WTC11 (cell line): ENCODE measurements at regions not wholly inside any gene's neighbourhood (a gene's known extent, or its start where the extent isn't known, plus 50 kb on each side); places are given as distances from the start of the nearest gene placed in this dataset.

Experiments
- ATAC-seq: fragments of 200-7000 bp; cut with Tn5 transposase; 2 replicates; pipeline ENCODE4 v1.10.0; 2021; ENCODE audit warnings: mild to moderate bottlenecking, moderate library complexity
- CTCF ChIA-PET: fragments of 300-600 bp; sonication (Branson Sonifier 250); formaldehyde crosslinking; loops from one replicate; lab custom pipeline; 2021; ENCODE audit warnings: antibody characterized with exemption; lab: Charles Lee
- POLR2A ChIA-PET: fragments of 350-600 bp; sonication (Branson Sonifier 250); formaldehyde crosslinking; loops from one replicate; lab custom pipeline; 2021; ENCODE audit warnings: antibody characterized with exemption; lab: Charles Lee
- DNase-seq: peaks from one replicate; pipeline ENCODE4 v3.0.0; 2021; ENCODE audit warnings: low spot score
- H3K27ac Mint-ChIP-seq: 2 replicates; pipeline ENCODE4 v1.8.0; 2021; ENCODE audit warnings: mixed read lengths
- H3K27me3 Mint-ChIP-seq: 2 replicates; pipeline ENCODE4 v1.8.0; 2021; ENCODE audit warnings: low read depth, mild to moderate bottlenecking, moderate library complexity, mixed read lengths
- H3K36me3 Mint-ChIP-seq: 2 replicates; pipeline ENCODE4 v1.8.0; 2021; ENCODE audit warnings: mixed read lengths
- H3K4me1 Mint-ChIP-seq: 2 replicates; pipeline ENCODE4 v1.8.0; 2022; ENCODE audit warnings: mixed read lengths
- H3K4me3 Mint-ChIP-seq: 2 replicates; pipeline ENCODE4 v1.8.0; 2021; ENCODE audit warnings: mild to moderate bottlenecking, moderate library complexity, mixed read lengths
- H3K9me3 Mint-ChIP-seq: 2 replicates; pipeline ENCODE4 v1.8.0; 2021; ENCODE audit warnings: mixed read lengths
- ETV6 ChIP-seq: sonication (generic); formaldehyde crosslinking; IDR thresholded peaks from 2 replicates; pipeline ENCODE4 v1.8.1; 2022; ENCODE audit warnings: mild to moderate bottlenecking, missing genetic modification reagents
- HMGA2 ChIP-seq: fragments of 250-450 bp; sonication (Bioruptor Pico); IDR thresholded peaks from 2 replicates; pipeline ENCODE4 v1.4.0; 2021; ENCODE audit warnings: mild to moderate bottlenecking, moderate library complexity
- KAT7 ChIP-seq: sonication (generic); formaldehyde crosslinking; IDR thresholded peaks from 2 replicates; pipeline ENCODE4 v1.8.1; 2023; ENCODE audit warnings: missing genetic modification reagents, mild to moderate bottlenecking, borderline replicate concordance
- MXD4 ChIP-seq: fragments of 250-450 bp; sonication (Bioruptor Pico); IDR thresholded peaks from 2 replicates; pipeline ENCODE4 v1.8.0; 2021; ENCODE audit warnings: mild to moderate bottlenecking, moderate library complexity, borderline replicate concordance
- MYBL2 ChIP-seq: sonication (generic); formaldehyde crosslinking; IDR thresholded peaks from 2 replicates; pipeline ENCODE4 v1.8.1; 2023; ENCODE audit warnings: mild to moderate bottlenecking, moderate library complexity, missing genetic modification reagents
- NR1H2 ChIP-seq: sonication (generic); formaldehyde crosslinking; IDR thresholded peaks from 2 replicates; pipeline ENCODE4 v1.9.0; 2021; ENCODE audit warnings: mild to moderate bottlenecking, moderate library complexity, missing genetic modification reagents
- PRRX2 ChIP-seq: fragments of 250-450 bp; sonication (Bioruptor Pico); IDR thresholded peaks from 2 replicates; pipeline ENCODE4 v1.8.0; 2021; ENCODE audit warnings: mild to moderate bottlenecking
- TEAD1 ChIP-seq: sonication (generic); formaldehyde crosslinking; IDR thresholded peaks from 2 replicates; pipeline ENCODE4 v1.8.0; 2022; ENCODE audit warnings: mild to moderate bottlenecking, missing genetic modification reagents
- TP53 ChIP-seq: sonication (generic); formaldehyde crosslinking; IDR thresholded peaks from 2 replicates; pipeline ENCODE4 v1.8.1; 2023; ENCODE audit warnings: mild to moderate bottlenecking, missing genetic modification reagents
- ZNF232 ChIP-seq: sonication (generic); formaldehyde crosslinking; IDR thresholded peaks from 2 replicates; pipeline ENCODE4 v1.8.0; 2022; ENCODE audit warnings: mild to moderate bottlenecking, missing genetic modification reagents
- ZNF263 ChIP-seq: sonication (generic); formaldehyde crosslinking; IDR thresholded peaks from 2 replicates; pipeline ENCODE4 v1.8.1; 2022; ENCODE audit warnings: low read depth, mild to moderate bottlenecking, moderate library complexity, missing genetic modification reagents
- TF ChIP-seq, protein P1 (sequence below): sonication (generic); formaldehyde crosslinking; IDR thresholded peaks from 2 replicates; pipeline ENCODE4 v1.8.0; 2022; ENCODE audit warnings: mild to moderate bottlenecking, missing genetic modification reagents
- TF ChIP-seq, protein P2 (sequence below): fragments of 250-450 bp; sonication (Bioruptor Pico); IDR thresholded peaks from 2 replicates; pipeline ENCODE4 v1.9.0; 2021; ENCODE audit warnings: mild to moderate bottlenecking
- TF ChIP-seq, protein P3 (sequence below): fragments of 250-450 bp; sonication (Bioruptor Pico); IDR thresholded peaks from 2 replicates; pipeline ENCODE4 v1.8.0; 2021; ENCODE audit warnings: mild to moderate bottlenecking
- TF ChIP-seq, protein P4 (sequence below): sonication (generic); formaldehyde crosslinking; conservative IDR thresholded peaks from 2 replicates; pipeline ENCODE4 v1.8.1; 2023; ENCODE audit warnings: mild to moderate bottlenecking, low read depth, missing genetic modification reagents, moderate library complexity
- TF ChIP-seq, protein P5 (sequence below): fragments of 250-450 bp; sonication (Bioruptor Pico); IDR thresholded peaks from 2 replicates; pipeline ENCODE4 v1.9.0; 2021; ENCODE audit warnings: moderate library complexity, mild to moderate bottlenecking, inconsistent platforms, borderline replicate concordance
- TF ChIP-seq, protein P6 (sequence below): sonication (generic); formaldehyde crosslinking; IDR thresholded peaks from 2 replicates; pipeline ENCODE4 v1.8.0; 2023; ENCODE audit warnings: mild to moderate bottlenecking, missing genetic modification reagents

DNA sequence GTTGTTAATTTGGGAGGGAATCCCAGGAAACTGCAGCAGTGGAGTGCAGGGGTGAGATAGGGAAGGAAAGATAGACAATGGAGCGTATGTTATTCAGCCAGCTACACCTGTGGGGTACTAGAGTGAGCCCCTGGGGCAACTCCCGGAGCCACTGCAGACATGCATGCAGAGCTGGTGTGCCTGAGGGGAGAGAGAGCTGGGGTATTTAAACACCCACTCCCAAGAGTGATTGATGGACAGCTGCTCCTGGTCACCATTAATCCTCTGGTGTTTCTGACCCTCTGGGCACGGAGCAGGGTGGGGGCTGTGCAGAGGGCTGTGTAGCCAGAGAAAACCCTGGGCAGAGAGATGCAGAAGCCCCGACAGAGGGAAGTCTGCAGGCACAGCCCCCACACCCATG, 146.7 kb upstream of the CDH4 start:
- Mint-ChIP-seq H3K27ac (no peak overlapping the region), H3K4me3 (no peak overlapping the region), H3K4me1 (peaks cover 7% of the 10 kb centered on the region; the same call in 1 of the 2 replicates), H3K9me3 (peaks cover 24% of the 10 kb centered on the region), H3K27me3 (peaks cover 88% of the 10 kb centered on the region), H3K36me3 (peaks cover 3% of the 10 kb centered on the region; the same call in 1 of the 2 replicates)
- no peak for DNase-seq
- CTCF ChIA-PET, result no interaction called here
- POLR2A ChIA-PET, result no interaction called here
- ATAC-seq, result no peak
- TF ChIP-seq, protein P1, sequence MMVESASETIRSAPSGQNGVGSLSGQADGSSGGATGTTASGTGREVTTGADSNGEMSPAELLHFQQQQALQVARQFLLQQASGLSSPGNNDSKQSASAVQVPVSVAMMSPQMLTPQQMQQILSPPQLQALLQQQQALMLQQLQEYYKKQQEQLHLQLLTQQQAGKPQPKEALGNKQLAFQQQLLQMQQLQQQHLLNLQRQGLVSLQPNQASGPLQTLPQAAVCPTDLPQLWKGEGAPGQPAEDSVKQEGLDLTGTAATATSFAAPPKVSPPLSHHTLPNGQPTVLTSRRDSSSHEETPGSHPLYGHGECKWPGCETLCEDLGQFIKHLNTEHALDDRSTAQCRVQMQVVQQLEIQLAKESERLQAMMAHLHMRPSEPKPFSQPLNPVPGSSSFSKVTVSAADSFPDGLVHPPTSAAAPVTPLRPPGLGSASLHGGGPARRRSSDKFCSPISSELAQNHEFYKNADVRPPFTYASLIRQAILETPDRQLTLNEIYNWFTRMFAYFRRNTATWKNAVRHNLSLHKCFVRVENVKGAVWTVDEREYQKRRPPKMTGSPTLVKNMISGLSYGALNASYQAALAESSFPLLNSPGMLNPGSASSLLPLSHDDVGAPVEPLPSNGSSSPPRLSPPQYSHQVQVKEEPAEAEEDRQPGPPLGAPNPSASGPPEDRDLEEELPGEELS (CRISPR knock-in tag), result no peak
- TF ChIP-seq ZNF263 (CRISPR knock-in tag) (no peak), KAT7 (CRISPR knock-in tag) (no peak), NR1H2 (CRISPR knock-in tag) (no peak), MXD4 (CRISPR knock-in tag) (no peak), MYBL2 (CRISPR knock-in tag) (no peak), TP53 (CRISPR knock-in tag) (no peak), HMGA2 (CRISPR knock-in tag) (no peak), PRRX2 (CRISPR knock-in tag) (no peak), TEAD1 (no peak), ZNF232 (CRISPR knock-in tag) (no peak), ETV6 (CRISPR knock-in tag) (no peak)
- TF ChIP-seq, protein P2, sequence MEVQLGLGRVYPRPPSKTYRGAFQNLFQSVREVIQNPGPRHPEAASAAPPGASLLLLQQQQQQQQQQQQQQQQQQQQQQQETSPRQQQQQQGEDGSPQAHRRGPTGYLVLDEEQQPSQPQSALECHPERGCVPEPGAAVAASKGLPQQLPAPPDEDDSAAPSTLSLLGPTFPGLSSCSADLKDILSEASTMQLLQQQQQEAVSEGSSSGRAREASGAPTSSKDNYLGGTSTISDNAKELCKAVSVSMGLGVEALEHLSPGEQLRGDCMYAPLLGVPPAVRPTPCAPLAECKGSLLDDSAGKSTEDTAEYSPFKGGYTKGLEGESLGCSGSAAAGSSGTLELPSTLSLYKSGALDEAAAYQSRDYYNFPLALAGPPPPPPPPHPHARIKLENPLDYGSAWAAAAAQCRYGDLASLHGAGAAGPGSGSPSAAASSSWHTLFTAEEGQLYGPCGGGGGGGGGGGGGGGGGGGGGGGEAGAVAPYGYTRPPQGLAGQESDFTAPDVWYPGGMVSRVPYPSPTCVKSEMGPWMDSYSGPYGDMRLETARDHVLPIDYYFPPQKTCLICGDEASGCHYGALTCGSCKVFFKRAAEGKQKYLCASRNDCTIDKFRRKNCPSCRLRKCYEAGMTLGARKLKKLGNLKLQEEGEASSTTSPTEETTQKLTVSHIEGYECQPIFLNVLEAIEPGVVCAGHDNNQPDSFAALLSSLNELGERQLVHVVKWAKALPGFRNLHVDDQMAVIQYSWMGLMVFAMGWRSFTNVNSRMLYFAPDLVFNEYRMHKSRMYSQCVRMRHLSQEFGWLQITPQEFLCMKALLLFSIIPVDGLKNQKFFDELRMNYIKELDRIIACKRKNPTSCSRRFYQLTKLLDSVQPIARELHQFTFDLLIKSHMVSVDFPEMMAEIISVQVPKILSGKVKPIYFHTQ, result no peak
- TF ChIP-seq, protein P3, sequence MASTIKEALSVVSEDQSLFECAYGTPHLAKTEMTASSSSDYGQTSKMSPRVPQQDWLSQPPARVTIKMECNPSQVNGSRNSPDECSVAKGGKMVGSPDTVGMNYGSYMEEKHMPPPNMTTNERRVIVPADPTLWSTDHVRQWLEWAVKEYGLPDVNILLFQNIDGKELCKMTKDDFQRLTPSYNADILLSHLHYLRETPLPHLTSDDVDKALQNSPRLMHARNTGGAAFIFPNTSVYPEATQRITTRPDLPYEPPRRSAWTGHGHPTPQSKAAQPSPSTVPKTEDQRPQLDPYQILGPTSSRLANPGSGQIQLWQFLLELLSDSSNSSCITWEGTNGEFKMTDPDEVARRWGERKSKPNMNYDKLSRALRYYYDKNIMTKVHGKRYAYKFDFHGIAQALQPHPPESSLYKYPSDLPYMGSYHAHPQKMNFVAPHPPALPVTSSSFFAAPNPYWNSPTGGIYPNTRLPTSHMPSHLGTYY (CRISPR knock-in tag), result no peak
- TF ChIP-seq, protein P4, sequence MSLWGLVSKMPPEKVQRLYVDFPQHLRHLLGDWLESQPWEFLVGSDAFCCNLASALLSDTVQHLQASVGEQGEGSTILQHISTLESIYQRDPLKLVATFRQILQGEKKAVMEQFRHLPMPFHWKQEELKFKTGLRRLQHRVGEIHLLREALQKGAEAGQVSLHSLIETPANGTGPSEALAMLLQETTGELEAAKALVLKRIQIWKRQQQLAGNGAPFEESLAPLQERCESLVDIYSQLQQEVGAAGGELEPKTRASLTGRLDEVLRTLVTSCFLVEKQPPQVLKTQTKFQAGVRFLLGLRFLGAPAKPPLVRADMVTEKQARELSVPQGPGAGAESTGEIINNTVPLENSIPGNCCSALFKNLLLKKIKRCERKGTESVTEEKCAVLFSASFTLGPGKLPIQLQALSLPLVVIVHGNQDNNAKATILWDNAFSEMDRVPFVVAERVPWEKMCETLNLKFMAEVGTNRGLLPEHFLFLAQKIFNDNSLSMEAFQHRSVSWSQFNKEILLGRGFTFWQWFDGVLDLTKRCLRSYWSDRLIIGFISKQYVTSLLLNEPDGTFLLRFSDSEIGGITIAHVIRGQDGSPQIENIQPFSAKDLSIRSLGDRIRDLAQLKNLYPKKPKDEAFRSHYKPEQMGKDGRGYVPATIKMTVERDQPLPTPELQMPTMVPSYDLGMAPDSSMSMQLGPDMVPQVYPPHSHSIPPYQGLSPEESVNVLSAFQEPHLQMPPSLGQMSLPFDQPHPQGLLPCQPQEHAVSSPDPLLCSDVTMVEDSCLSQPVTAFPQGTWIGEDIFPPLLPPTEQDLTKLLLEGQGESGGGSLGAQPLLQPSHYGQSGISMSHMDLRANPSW (CRISPR knock-in tag), result no peak
- TF ChIP-seq, protein P5, sequence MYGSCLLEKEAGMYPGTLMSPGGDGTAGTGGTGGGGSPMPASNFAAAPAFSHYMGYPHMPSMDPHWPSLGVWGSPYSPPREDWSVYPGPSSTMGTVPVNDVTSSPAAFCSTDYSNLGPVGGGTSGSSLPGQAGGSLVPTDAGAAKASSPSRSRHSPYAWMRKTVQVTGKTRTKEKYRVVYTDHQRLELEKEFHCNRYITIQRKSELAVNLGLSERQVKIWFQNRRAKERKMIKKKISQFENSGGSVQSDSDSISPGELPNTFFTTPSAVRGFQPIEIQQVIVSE (CRISPR knock-in tag), result no peak
- TF ChIP-seq, protein P6, sequence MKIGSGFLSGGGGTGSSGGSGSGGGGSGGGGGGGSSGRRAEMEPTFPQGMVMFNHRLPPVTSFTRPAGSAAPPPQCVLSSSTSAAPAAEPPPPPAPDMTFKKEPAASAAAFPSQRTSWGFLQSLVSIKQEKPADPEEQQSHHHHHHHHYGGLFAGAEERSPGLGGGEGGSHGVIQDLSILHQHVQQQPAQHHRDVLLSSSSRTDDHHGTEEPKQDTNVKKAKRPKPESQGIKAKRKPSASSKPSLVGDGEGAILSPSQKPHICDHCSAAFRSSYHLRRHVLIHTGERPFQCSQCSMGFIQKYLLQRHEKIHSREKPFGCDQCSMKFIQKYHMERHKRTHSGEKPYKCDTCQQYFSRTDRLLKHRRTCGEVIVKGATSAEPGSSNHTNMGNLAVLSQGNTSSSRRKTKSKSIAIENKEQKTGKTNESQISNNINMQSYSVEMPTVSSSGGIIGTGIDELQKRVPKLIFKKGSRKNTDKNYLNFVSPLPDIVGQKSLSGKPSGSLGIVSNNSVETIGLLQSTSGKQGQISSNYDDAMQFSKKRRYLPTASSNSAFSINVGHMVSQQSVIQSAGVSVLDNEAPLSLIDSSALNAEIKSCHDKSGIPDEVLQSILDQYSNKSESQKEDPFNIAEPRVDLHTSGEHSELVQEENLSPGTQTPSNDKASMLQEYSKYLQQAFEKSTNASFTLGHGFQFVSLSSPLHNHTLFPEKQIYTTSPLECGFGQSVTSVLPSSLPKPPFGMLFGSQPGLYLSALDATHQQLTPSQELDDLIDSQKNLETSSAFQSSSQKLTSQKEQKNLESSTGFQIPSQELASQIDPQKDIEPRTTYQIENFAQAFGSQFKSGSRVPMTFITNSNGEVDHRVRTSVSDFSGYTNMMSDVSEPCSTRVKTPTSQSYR (CRISPR knock-in tag), result no peak
